Panc1 (cell line): ENCODE measurements at regions not wholly inside any gene's neighbourhood (a gene's known extent, or its start where the extent isn't known, plus 50 kb on each side); places are given as distances from the start of the nearest gene placed in this dataset.

Experiments
- CTCF ChIP-seq: fragments of 450-650 bp; IDR thresholded peaks from 2 replicates; pipeline ENCODE4 v1.5.1; 2017; ENCODE audit warnings: mild to moderate bottlenecking
- POLR2AphosphoS5 ChIP-seq: IDR thresholded peaks from 2 replicates; pipeline ENCODE4 v1.6.1; 2012; ENCODE audit warnings: mild to moderate bottlenecking, low read depth, low read length, moderate library complexity
- REST ChIP-seq, 2 experiments: IDR thresholded peaks; 2 replicates each; pipeline ENCODE4 v1.6.1; 2011 to 2012; ENCODE audit warnings: low read depth in 2 of 2, control low read depth in 1 of 2, low read length in 1 of 2, mild to moderate bottlenecking in 1 of 2, moderate library complexity in 1 of 2; ENCODE audit not compliant: insufficient read depth in 1 of 2
- SIN3A ChIP-seq: IDR thresholded peaks from 2 replicates; pipeline ENCODE4 v1.6.1; 2012; ENCODE audit warnings: low read depth, mild to moderate bottlenecking, low read length, moderate library complexity, borderline replicate concordance; ENCODE audit not compliant: insufficient read depth
- TCF7L2 ChIP-seq: IDR thresholded peaks from 2 replicates; pipeline ENCODE4 v1.6.1; 2011; ENCODE audit warnings: mild to moderate bottlenecking, low read depth, low read length, inconsistent platforms

- TF ChIP-seq CTCF (no peak), POLR2AphosphoS5 (no peak), REST (IDR thresholded peaks at IDR 0.05; ENCODE audit: insufficient read depth in 1 of 2, low read depth in 2 of 2, low read length in 1 of 2) (no peak), SIN3A (no peak), TCF7L2 (no peak)
Measured at GRCh38 chr7:25638068-25638467, 409.8 kb upstream of the NPVF start.
